ENCODE measurements at regions not wholly inside any gene's neighbourhood (a gene's known extent, or its start where the extent isn't known, plus 50 kb on each side); places are given as distances from the start of the nearest gene placed in this dataset.
"Not testable (repeated sequence)": the region's sequence is repeated elsewhere in the genome, so short reads cannot be mapped to it uniquely, and the experiment has no call there.

DNA sequence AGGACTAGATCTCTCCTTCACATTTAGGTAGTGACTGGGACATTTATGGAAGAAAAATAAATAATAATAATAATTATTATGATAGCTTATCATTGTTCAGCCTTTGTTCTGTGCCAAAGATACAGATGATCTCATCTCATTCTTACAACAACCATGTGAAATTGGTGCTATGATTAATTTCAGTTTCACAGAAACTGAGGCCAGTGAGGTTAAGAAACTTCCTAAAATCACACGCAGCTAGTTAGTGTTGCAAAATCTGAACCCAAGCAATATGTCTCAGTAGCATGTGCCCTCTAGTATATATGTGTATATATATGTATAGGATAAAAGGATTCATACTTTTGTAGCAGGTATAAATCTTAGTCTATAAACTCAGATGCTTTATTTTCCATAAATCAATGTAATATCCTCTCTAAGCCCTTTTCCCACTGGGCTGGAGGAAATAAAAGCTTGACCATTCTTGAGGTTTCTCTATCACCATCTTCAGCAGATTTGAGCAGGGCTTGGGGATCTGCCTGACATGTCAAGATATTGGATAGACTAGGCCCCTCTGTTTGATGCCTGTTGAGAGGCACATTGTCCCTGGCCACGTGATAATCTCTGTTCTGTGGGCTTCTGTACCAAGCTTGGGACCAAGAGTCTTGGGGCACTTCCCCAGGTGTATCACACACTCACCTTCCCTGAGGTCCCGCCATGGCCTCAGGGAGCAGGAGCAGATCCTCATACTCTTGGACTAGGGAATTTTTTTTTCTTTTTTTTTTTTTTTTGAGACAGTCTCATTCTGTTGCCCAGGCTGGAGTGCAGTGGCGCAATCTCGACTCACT is 172.6 kb upstream of the NRP1 start:
- no peak for DNase-seq (ENCODE audit: low read depth)

DNA sequence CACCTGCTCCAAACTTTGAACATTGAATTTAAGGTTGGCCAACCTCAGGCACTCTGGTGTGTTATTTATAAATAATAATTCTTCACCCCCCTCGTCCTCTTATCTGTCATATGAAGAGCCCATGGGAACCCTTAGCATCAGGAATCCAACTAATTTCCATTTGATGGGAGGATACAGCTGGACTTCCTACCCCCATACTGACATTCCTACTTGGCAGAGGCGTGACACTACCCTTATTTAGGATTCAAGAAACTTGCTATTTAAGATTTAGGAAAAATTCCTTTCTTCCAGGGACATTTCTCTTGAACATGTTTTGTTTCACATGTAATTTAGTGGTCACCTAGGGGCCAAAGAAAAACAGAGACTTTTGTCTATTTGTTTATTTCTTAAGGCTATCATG is 171.9 kb upstream of the NRP1 start:
- DNase-seq (ENCODE audit: low read depth): no peak

DNA sequence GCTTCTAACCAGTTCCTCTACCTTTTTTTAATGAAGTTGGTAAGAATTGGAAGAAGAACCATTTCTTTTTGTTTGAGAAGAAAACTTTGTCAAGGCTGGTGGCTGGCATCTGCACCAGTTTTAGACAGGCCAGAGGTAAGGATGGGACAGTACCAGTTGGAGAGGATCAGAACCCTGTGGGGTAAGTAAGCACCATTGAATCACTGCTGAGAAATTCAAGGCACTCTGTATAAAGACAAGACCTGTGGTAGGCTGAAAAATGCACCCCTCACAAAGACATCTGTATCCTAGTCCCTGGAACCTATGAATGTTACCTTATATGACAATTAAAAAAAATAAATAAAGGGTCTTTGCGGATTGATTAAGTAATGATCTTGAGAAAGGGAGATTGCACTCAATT is 166.7 kb upstream of the NRP1 start:
- DNase-seq (ENCODE audit: low read depth): no peak

DNA sequence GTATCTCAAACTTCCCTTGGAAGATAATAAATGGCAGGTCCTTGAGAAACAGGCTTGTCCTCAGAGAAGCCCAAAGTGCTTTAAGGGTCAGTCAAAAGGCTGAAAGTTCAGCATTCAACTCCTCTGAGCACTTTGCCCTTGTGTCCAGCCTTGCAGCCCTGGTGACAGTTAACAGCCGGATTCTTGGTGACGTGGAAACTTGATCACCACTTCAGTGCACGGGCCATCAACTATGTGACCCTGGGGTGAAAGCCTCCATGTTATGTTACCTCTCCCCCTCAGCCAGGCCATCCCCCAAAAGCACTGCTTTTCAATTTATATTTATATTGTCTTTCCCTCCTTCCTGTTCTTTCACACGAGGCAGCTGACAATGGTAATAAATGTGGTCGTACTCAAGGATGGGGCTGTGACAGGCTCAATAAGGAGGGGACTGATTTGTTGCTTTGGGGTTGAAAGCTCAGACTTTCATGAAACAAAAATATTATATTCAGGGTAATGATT is 164.0 kb upstream of the NRP1 start:
- no peak for DNase-seq (ENCODE audit: low read depth)

DNA sequence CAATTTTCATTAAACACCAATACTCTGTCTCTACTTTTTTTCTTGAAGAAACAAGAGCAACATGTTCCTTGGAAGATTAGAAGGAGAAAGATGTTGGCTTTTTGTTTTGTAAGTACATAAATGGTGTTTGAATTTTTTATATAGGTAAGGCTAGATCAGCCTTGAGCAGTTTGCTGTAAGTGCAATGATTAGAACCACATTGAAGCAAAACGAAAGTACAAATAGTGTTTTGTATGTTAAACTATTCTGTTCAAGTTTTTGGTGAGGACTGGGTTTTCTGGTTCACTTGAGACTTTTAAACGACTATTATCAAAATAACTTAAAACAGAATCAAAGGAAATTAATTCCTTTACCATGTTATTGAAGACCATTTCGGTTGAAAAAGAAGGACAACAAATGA is 162.9 kb upstream of the NRP1 start:
- no peak for DNase-seq (ENCODE audit: low read depth)

DNA sequence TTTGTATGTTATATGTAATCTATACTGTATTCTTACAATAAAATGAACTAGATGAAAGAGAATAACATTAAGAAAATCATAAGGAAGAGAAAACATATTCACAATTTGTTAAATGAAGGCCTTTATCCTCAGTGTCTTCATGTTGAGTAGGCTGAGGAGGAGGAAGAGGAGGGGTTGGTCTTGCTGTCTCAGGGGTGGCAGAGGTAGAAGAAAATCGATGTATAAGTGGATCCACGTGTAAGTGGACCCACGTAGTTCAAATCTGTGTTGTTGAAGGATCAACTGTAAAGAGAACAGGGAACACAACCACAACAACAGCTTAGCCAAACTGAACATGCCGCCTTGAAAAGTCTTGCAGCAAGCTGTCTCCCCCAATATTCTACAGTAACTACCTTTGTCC is 161.6 kb upstream of the NRP1 start:
- DNase-seq (ENCODE audit: low read depth): no peak

DNA sequence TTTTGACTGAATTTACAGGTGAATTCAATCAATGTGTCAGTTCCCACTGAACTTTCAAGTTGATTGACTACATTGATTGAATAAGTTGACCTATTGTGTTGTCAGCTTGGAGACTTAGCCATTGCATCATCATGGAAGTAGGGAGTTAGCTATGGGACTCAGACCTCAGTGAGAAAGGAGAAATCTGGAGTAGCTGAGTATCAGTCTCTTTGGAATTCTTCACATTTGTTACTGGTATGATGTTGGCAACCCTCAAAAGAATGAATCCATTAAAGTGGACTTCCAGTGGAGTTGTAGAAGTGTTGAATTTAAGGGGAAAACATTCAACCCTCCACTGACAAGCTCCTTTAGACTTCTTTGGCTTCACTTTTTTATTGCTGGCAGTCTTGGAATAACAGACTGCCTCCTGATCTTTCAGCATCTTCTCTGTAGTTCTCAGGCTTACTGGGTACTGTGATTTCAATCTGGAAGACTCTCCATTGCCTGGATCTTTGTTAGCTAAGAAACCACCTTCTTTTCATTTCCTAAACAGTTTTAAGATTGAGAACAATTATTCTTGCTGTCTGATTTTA is 160.3 kb upstream of the NRP1 start:
- no peak for DNase-seq (ENCODE audit: low read depth)

DNA sequence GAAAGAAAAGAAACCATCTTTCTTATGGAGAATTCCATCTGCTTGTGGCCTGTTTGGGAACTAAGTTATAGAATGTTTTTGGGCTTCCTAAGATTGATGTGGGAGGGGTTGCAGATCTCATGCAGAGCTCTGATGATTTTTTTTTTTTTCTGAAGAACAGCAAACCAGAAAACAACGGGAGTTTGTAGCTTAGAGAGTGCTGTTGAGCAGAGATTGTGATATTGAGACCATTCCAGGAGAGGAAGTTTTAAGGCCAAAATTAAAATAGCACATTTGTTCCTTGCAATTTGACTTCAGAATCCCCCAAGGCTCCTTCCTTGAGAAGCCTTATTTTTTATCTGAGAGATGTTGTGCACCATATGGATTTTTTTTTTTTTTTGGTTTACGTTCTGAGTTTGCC is 159.5 kb upstream of the NRP1 start:
- no peak for DNase-seq (ENCODE audit: low read depth)

DNA sequence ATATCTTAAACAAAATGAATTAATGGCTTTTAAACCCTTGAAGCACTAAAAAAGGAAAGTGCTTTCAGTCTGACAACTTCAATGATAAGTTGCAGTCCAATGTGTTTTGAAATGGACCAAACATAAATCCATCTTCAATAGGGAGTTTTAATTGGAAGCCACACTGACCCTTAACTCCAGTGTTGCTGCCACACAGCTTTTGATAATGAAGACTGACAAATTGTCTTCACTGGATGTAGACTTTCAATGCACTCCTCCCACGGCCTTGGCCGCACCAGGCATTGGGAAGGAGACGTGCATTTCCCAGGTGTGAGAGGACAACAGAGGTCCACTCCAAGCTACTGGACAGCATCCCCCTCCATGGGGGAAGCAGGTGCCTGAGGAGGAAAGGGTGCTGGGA is 159.0 kb upstream of the NRP1 start:
- no peak for DNase-seq (ENCODE audit: low read depth)

DNA sequence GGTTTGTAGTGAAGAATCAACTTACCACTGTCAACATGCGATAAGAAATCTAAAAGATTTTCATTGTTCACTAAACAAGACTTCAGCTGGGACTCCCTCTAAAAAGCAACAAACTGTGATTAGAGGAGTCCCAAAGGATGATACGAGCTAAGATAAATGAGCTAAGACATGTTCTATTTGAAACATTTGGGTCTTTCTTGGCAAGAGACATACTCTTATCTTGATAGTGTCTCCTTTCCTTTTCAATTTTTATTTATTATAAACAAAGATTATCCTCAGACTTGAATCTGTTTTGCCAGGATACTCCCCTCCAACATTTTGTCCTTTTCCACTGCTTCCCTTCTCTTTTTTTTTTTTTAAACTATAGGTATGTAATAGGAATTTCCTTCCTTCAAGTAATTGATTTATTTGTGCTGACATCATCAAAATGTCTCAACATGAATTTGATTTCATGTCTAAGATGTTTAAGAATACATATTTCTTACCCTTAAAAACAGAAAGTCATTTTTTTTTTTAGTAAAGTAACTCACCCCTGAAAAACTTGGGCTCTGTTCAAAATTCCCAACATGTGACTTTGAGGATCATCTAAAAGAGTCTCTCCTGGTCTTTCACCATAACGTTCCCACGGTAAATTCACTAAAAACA is 158.4 kb upstream of the NRP1 start:
- DNase-seq (ENCODE audit: low read depth): no peak

DNA sequence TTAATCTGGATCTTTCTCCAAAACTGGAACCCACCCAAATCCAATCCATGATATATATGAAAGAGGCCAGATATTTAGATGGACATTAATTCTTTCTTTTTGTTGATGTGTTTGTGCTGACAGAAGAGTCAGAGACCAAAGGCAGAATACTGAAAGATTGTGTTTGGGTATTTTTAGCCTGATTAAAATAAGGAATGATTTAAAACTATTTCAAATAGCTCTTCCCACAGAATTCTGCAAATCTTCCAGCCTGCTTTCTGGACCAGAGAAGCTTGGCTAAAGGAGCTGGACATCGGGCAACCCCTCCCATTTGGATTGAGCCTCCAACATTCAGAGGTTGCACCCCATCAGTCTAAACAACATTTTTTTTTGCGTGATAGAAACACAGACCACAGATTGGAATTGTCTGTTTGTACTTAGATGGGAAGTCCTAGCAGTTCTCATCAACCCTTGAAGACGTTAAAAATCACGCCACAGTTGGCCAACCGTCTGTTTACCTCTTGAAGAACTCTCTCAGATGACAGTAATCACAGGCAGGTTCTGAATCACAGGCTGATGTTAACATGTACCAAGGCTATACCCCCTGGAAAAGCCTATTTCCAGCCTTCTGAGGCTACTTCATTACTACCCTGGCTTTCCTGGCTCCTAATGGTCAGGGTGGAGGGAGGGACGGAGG is 155.2 kb upstream of the NRP1 start:
- no peak for DNase-seq (ENCODE audit: low read depth)

DNA sequence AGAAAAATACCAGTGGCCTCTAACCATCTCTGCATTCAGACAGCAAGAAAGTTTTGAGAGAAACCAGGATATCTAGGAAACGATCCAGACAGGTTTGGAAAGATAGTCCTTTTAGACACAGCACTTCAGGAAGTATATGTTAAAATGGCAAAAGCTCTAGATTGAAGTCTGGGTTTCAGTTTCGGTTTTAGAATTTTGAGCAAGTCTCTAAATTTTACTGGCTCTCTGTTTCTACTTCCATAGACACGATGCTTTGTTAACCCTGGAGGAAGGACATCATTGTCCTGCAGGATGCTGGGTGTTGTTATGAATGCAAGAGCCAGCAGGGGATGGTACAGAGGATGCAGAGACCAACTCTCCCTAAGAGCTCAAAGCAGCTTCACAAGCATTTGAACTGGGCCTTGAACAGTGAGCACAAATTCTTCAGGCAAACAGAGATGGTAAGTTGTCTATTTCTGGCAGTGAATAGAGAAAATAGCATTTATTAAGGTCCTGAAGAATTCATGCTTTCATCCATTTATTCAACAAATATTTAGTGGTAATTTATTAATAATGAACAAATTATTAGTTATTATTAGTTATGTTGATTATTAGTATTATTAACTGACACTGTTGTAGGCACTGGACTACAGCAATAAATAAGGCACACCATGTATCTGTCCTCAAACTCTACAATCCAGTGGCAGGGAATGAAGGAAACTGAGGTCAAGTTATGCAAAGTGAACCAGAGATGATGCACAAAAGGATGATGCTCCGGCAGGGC is 152.7 kb upstream of the NRP1 start:
- DNase-seq (ENCODE audit: low read depth): peak; percentile 45

DNA sequence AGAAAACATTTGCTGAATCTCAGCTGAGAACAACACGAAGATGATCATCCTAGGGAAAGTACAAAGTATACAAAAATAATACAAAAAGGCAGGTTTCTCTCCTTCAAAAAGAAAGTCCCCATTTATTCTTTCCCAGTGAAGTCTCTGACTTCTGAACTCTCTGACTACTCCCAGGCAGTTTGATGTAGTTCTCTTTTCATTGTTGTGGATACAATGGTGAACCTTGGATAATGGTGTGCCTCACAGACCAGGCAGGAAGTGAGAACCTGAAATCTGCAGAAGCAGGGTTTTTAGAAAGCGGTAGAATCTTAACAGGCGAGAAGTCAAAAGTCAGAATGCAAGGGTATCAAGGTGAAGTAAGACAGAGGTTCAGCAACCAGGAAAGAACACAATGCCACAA is 150.8 kb upstream of the NRP1 start:
- no peak for DNase-seq (ENCODE audit: low read depth)

DNA sequence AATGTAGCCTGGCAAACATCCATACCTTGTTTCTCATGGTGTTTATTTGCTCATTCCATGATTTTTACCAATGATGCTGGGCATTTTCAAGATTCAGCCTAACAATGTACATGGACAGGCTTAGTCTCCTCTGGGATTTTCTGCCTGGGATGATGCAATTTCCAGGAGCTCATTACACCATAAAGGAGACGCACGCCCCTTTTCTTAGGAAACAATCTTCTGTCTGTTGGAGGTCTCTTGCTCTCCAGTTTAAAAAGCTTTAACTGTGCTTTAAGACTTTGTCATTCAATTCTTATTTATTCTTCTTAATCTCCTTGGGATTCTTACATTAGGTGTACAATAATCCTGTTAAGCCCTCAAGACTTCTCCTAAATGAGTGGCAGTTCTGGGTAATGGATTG is 150.3 kb upstream of the NRP1 start:
- no peak for DNase-seq (ENCODE audit: low read depth)

DNA sequence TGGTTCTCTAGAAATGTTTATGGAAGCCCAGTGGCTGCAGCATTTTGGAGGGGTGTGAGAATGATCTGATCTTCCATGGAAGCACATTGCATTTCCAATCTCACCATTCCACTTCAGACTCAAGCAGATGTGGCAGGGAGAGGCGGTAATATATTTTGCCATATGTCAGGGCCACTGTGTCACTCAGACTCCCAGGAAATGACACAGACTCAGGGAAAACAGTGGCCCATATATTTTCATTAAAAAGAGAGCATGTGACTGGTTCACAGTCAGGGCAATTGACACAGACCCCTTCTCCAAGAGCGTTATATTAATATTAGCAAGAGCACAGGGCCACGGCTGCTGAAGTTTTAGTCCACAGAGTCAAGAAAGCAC is 149.3 kb upstream of the NRP1 start:
- no peak for DNase-seq (ENCODE audit: low read depth)

DNA sequence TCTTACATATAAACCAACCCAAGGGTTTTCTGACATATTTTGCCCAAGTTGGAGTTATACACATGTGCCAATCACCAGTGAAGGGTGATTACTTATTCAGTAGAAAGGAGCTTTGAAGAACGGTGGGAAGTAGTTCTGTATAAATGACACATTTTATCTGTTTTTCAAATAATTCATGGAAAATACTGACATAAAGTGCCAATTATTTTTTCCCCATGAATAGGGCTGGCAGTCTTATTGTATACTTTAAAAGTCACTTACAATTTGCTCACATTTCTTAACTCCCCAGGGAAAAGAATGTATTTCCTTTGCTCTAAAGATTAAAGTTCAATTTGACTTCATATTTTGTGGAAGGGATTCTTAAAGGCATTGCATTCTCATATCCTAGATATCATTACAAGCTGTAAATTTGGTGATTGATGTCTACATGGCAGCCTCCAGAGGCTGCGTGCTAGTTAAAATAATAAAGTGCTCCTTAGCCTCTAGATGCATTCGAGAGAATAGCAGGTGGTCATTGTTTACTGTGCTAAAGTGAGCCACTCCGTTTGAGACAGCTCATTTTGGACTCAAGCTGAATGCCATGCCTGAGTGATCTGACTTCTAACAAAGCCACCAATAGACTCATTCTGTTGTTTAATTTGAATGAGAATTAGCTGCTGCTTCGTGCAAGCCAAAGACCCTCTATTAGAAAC is 148.8 kb upstream of the NRP1 start:
- no peak for DNase-seq (ENCODE audit: low read depth)

DNA sequence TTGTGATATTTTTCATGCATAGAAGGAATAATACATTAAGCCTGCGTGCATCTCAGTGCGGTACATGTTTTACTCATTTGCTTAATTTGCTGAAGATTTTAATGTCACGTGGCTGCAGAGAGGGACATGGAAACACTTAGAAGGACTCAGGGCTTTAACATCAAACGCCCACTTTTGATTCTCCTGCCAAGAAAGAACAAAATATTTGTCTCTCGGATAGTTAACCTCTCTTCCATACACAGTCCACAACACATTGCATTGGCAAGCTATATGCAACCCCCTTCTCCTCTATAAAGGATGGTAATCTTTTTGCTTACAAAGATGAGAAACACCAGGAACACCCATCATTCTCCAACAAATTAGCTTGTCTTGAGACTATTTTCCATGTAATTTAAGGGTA is 148.0 kb upstream of the NRP1 start:
- DNase-seq (ENCODE audit: low read depth): no peak

DNA sequence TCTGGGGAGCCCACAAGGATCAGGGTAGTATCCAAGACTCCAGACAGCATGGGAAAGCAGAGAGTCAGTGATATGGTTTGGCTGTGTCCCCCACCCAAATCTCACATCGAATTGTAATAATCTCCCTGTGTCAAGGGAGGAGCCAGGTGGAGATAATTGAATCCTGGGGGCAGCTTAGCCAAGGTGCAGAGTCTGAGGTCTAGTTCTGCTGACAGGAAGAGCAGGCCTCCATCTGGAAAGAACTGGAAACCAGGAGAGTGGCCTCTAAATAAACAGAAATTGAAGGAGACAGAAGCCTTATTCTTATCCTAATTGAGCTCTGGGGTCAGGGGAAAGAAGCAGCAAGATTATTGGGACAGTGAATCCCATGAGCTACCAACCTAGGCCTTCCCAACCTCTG is 146.7 kb upstream of the NRP1 start:
- DNase-seq (ENCODE audit: low read depth): no peak

DNA sequence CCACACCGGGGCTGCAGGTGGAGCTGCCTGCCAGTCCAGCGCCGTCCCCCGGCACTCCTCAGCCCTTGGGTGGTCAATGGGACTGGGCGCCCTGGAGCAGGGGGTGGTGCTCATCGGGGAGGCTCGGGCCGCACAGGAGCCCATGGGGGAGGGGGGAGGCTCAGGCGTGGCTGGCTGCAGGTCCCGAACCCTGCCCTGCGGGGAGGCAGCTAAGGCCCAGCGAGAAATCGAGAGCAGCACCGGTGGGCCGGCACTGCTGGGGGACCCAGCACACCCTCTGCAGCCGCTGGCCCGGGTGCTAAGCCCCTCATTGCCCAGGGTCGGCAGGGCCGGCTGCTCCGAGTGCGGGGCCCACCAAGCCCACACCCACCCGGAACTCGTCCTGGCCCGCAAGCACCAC is 145.9 kb upstream of the NRP1 start:
- DNase-seq (ENCODE audit: low read depth): not testable (repeated sequence)

DNA sequence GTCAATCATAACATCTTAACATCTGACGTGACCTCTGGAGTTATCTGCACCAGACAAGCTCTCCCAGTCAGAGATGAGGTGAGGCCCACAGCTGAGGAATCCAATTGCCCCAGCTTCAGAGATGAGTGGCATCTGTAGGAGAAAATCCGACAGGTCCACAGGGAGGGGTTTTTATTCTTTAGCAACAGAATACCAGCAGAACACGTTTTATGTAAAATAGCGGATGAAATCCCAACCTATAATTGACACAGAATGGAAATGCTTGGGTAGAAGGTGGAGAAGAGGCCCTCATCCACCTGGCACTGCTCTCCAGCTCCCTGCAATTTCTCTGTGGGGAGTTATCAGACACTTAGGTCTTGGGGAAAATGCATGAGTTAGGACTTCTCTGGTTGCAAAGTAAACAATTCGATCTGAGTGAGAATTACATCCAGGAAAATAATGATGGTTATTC is 144.2 kb upstream of the NRP1 start:
- DNase-seq (ENCODE audit: low read depth): no peak

DNA sequence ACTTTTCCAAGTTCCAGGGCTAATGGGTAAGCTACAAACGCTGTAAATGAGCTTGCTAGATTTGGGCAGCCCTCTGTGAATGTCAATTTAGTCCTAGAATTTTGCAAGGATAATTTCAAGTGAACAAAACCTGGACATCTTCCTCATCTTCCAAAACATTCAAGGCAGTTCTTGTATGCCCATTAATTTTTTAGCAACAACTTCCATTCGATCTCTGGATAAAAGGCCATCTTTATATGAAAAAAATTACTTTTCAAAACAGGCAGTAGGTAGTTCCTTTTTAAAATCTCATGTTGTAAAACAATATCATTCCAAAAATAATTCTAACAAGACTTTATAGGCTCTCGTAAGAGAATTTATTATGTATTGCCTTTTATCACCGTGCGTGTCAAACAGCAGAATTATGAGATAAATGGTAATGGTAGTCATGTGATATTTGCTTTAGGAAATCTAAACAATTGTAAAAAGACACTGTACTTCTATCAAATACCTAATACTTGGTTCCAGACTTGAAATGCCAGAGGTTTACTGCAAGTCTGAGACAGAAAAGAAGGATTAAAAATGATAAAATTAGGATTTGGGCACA is 143.7 kb upstream of the NRP1 start:
- no peak for DNase-seq (ENCODE audit: low read depth)
